ENCODE measurements at regions not wholly inside any gene's neighbourhood (a gene's known extent, or its start where the extent isn't known, plus 50 kb on each side); places are given as distances from the start of the nearest gene placed in this dataset.

DNA sequence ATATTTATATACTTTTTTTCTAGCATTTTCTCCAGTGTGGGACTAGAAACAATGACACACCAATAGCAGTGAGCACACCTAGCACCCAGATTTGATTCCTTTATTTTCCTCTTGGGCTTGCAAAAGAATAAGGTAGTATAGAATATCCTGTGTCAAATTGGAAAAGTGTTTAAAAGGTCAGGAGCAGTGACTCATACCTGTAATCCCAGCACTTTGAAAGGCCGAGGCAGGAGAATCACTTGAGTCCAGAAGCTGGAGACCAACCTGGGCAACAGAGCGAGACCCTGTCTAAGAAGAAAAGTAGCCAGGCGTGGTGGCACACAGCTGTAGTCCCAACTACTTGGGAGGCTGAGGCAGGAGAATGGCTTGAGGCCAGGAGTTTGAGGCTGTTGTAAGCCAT lies 53.8 kb upstream of the SGPP1 start:
- no peak for DNase-seq (ENCODE audit: low read depth)

DNA sequence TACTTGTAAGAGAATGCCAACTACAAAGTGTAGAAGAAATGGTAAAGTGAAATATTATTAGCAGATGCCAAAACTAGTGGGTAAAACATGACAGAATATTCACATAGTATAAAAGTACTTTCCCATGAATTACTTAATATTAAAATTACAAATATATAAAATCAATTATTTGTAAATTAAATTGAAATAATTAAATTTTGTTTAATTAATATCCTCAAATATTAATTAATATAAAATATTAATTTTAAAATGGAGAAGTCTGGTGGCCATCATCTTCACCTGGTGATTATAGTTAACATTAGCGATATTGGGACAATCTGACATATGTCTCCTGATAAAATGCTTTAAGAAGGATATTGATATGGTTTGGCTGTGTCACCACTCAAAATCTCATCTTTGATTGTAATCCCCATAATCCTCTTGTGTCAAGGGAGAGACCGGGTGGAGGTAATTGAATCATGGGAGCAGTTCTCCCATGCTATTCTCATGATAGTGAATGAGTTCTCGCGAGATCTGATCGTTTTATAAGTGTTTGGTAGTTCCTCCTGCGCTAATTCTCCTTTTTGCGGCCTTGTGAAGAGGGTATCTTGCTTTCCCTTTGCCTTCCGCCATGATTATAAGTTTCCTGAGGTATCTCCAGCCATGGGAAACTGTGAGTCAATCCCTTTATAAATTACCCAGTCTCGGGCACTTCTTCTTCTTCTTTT lies 55.0 kb upstream of the SGPP1 start:
- no peak for DNase-seq (ENCODE audit: low read depth)

DNA sequence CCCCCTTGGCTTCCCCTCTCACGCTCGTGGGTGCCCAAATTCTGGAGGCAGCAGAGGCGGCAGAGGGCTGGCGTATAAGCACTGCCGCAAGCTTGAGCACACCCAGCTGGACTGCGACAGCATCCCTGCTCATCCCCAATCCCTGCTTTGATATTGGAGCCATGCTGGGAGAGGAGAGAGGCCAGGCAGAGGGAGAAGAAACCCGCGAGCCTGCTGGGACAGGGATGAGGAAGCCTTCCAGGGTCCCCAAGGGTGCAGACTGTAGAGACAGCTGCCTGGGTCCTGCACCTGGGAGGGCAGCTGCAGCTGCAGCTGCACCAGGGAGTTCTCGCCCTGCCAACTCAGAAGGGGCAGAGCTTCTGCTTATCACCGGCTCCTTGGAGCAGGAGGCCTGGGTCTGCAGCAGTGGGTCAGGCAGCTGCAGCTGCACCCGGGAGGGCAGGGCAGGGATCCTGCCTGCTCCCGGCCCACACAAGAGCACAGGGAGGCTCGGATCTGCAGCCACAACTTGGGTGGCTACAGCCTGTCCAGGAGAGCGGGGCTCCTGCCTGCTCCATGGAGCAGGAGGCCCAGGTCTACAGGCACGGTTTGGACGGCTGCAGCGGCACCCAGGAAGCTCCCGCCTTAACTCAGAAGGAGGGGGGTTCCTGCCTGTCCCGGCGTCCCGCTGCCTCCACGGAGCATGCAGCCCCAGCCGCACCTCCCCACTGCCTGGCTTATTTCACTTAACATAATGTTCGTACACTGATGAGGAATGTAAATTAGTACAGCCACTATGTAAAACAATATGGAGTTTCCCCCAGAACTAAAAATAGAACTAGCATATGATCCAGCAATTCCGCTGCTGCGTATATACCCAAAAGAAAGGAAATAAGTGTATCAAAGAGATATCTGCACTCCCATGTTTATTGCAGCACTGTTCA lies 60.4 kb upstream of the SGPP1 start:
- peak; percentile 30 for DNase-seq (ENCODE audit: low read depth)

DNA sequence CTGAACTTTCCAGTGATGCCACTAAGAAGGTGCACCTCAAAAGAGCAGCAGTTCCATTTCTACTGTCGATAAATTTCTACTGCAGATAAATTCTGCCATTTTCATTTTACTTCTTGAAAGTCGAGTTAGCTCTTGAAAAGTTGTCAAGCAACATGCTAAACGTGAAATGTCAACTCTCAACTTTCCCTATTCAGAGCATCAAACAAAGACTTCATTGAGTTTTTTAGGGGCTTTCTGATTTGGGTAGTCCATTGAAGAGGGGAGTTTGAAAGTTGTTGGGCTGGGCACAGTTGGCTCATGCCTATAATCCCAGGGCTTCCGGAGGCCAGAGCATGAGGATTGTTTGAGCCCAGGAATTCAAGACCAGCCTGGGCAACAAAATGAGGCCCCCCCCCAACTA lies 59.4 kb upstream of the SYNE2 start:
- no peak for DNase-seq (ENCODE audit: low read depth)

DNA sequence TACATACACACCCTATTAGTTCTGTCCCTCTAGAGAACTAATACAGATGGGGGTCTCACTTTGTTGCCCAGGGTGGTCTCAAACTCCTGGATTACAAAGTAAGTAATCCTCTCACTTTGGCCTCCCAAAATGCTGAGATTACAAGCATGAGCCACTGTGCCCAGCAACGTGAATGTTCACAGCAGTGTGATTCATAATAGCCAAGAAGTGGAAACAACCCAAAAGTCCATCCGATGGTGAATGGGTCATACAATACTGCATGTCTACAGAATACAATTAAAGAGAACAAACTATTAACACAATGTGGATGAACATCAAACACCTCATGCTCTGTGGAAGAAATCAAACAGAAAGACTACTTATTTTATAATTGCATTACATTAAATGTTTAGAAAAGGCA lies 57.3 kb upstream of the SYNE2 start:
- DNase-seq (ENCODE audit: low read depth): no peak

DNA sequence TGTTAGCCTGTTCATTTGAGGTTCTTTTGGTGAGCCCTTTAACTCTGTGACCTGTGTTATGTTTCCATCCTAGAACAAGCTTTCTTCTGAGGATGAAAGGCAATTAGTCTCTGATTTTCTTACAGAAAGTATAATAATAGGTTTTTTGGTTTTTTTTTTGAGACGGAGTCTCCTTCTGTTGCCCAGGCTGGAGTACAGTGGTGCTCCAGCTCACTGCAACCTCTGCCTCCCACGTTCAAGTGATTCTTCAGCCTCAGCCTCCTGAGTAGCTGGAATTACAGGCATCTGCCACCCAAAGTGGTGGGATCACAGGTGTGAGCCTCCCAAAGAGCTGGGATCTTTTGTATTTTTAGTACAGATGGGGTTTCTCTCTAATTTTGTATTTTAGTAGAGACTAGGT lies 52.7 kb upstream of the SYNE2 start:
- DNase-seq (ENCODE audit: low read depth): no peak

DNA sequence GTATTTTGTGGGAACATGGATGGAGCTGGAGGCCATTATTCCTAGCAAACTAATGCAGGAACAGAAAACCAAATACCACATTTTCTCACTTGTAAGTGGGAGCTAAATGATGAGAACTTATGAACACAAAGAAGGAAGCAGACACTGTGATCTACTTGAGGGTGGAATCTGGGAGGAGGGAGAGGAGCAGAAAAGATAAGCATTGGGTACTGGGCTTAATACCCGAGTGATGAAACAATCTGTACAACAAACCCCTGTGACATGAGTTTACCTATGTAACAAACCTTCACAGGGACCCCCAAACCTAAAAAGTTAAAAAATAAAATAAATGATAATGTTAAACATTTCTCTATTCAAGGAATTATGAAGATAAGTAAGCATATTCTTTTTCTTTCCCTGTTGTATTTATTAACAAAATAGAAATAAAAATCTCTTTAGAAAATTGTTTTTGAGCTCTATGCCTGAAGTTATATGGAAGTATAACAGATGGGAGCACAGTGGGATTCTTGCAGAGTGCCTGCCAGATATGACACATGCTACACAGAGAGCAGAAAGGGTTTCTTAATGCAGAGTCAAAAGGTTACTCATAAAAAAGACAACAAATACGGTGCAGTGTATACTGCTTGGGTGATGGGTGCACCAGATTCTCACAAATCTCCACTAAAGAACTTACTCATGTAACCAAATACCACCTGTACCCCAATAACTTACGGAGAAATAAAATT lies 52.0 kb upstream of the SYNE2 start:
- no peak for DNase-seq (ENCODE audit: low read depth)
